Spleen (tissue), 11 donors: ENCODE measurements at regions not wholly inside any gene's neighbourhood (a gene's known extent, or its start where the extent isn't known, plus 50 kb on each side); places are given as distances from the start of the nearest gene placed in this dataset.

ENCODE experiments used
- DNase-seq: peaks from one replicate; pipeline ENCODE4 v3.0.0-alpha.2; 2020
- H3K27ac ChIP-seq, 8 donors: fragments of 200-600 bp; sonication (generic) in 7 of 8; 1 replicate in 4 of 8; 2 replicates in 4 of 8; pipeline versions ENCODE4 v1.5.0 to v1.8.0; 2016 to 2021; ENCODE audit warnings: inconsistent platforms in 4 of 8, mild to moderate bottlenecking in 4 of 8, moderate library complexity in 1 of 8
- H3K27me3 ChIP-seq, 7 donors: fragments of 200-600 bp; sonication (generic) in 6 of 7; replicated peaks in 1 of 7; 1 replicate in 4 of 7; 2 replicates in 3 of 7; pipeline versions ENCODE4 v1.5.0 to v1.8.0; 2016 to 2021; ENCODE audit warnings: inconsistent platforms in 3 of 7, mild to moderate bottlenecking in 1 of 7
- H3K36me3 ChIP-seq, 6 donors: fragments of 200-600 bp; sonication (generic) in 5 of 6; 1 replicate in 4 of 6; 2 replicates in 2 of 6; pipeline versions ENCODE4 v1.5.0 to v1.8.0; 2016 to 2021; ENCODE audit warnings: inconsistent platforms in 2 of 6
- H3K4me1 ChIP-seq, 6 donors: fragments of 200-600 bp; sonication (generic) in 5 of 6; 1 replicate in 3 of 6; 2 replicates in 3 of 6; pipeline versions ENCODE4 v1.5.0 to v1.8.0; 2016 to 2021; ENCODE audit warnings: inconsistent platforms in 3 of 6
- H3K4me3 ChIP-seq, 8 donors: fragments of 200-600 bp; sonication (generic) in 7 of 8; 1 replicate in 4 of 8; 2 replicates in 4 of 8; pipeline versions ENCODE4 v1.5.0 to v1.8.0; 2016 to 2021; ENCODE audit warnings: inconsistent platforms in 4 of 8, mild to moderate bottlenecking in 4 of 8, moderate library complexity in 2 of 8
- H3K9me3 ChIP-seq, 8 donors: fragments of 200-600 bp; sonication (generic) in 7 of 8; 1 replicate in 4 of 8; 2 replicates in 4 of 8; pipeline versions ENCODE4 v1.5.0 to v1.8.0; 2016 to 2021; ENCODE audit warnings: inconsistent platforms in 4 of 8
- CTCF ChIP-seq, 11 experiments: fragments of 200-600 bp in 7 of 11; fragments of 450-650 bp in 4 of 11; sonication (generic) in 4 of 11; IDR thresholded peaks in 8 of 11; conservative IDR thresholded peaks in 3 of 11; 1 replicate in 7 of 11; 2 replicates in 4 of 11; pipeline versions ENCODE4 v1.4.0 to v1.8.0; 2016 to 2021; ENCODE audit warnings: antibody characterized with exemption in 11 of 11, inconsistent platforms in 4 of 11, mild to moderate bottlenecking in 1 of 11
- POLR2A ChIP-seq, 3 donors: fragments of 450-650 bp; IDR thresholded peaks; one replicate each; pipeline ENCODE4 v1.5.1; 2017; ENCODE audit warnings: antibody characterized with exemption in 3 of 3, mild to moderate bottlenecking in 1 of 3
- POLR2AphosphoS5 ChIP-seq, 3 donors: sonication (generic); formaldehyde crosslinking; IDR thresholded peaks; one replicate each; pipeline ENCODE4 v1.5.1; 2017; ENCODE audit warnings: antibody characterized with exemption in 3 of 3
- WGBS, 5 donors: extraction: QIAGEN DNeasy Blood & Tissue Kit in 3 of 5; methylation state at CpG; one replicate each; pipeline versions ENCODE4 v1.1.5 to v1.1.7; 2013 to 2018; 5-methylcytosine and 5-hydroxymethylcytosine counted together
- intact Hi-C: fragments of 100-400 bp; cut with DNase I; formaldehyde crosslinking; loops from one replicate; pipeline ENCODE4 v1.15.0; 2023; ENCODE audit warnings: low total_unique reads
- donor health status: healthy with polysubstance abuse.
- donor health status: DM: no; HTN: no; CAD: no; lungs with moderate emphysema.
- donor health status: DM: no; HTN: no; CAD: no.
- donor health status: Bipolar disorder and iron deficiency.
- donor health status: healthy.
- donor health status: DM: no; HTN: no; CAD: no.
- donor health status: DM: yes; HTN: yes; CAD: no.

GRCh38 chr13:73419186-73419585 is 360.4 kb downstream of the KLF5 start:
- no peak for TF ChIP-seq POLR2A (IDR thresholded peaks at IDR 0.05)
- no peak for TF ChIP-seq POLR2AphosphoS5 (IDR thresholded peaks at IDR 0.05)
- Histone ChIP-seq H3K27ac (no peak overlapping the region), H3K4me3 (no peak overlapping the region), H3K9me3 (no peaks in the 10 kb centered on the region), H3K36me3 (no peaks in the 10 kb centered on the region), H3K4me1 (no peaks in the 10 kb centered on the region), H3K27me3 (no peaks in the 10 kb centered on the region)
- WGBS, 5 donors: 89 to 100% (median 98%) methylated on average over 1 of the region's 1 CpG
- DNase-seq: no peak
- intact Hi-C loops: no loop called here

- TF ChIP-seq CTCF (IDR thresholded peaks at IDR 0.05 in 8 of 11, conservative IDR thresholded peaks at IDR 0.05 in 3 of 11) (no peak), POLR2A (IDR thresholded peaks at IDR 0.05) (no peak), POLR2AphosphoS5 (IDR thresholded peaks at IDR 0.05) (no peak)
Measured at GRCh38 chr13:73417012-73417615, 358.3 kb downstream of the KLF5 start.

GRCh38 chr13:73416093-73416492 is 357.3 kb downstream of the KLF5 start:
- intact Hi-C loops: no loop called here
- no peaks in the 10 kb centered on the region for H3K27me3 ChIP-seq

More at GRCh38 chr13:73417012-73417615, 358.3 kb downstream of the KLF5 start:
- no peak overlapping the region for H3K27ac ChIP-seq
- WGBS, 5 donors: 87 to 90% (median 87%) methylated on average over 13 of the region's 13 CpGs
- H3K27me3 ChIP-seq: no peaks in the 10 kb centered on the region
- H3K9me3 ChIP-seq: no peaks in the 10 kb centered on the region
- no peaks in the 10 kb centered on the region for H3K4me1 ChIP-seq
- intact Hi-C loops: no loop called here
- DNase-seq: no peak
- no peaks in the 10 kb centered on the region for H3K36me3 ChIP-seq
- no peak overlapping the region for H3K4me3 ChIP-seq

GRCh38 chr13:73413656-73414055 is 354.9 kb downstream of the KLF5 start:
- TF ChIP-seq POLR2A (IDR thresholded peaks at IDR 0.05): no peak
- Histone ChIP-seq H3K36me3 (no peaks in the 10 kb centered on the region), H3K9me3 (no peaks in the 10 kb centered on the region), H3K4me3 (no peak overlapping the region), H3K27ac (no peak overlapping the region), H3K4me1 (no peaks in the 10 kb centered on the region), H3K27me3 (no peaks in the 10 kb centered on the region)
- 81 to 94% (median 88%) methylated on average over 6 of the region's 6 CpGs for WGBS, 5 donors
- intact Hi-C loops: no loop called here
- DNase-seq: no peak

More at GRCh38 chr13:73416093-73416492, 357.3 kb downstream of the KLF5 start:
- Histone ChIP-seq H3K4me1 (no peaks in the 10 kb centered on the region), H3K27ac (no peak overlapping the region), H3K4me3 (no peak overlapping the region), H3K9me3 (no peaks in the 10 kb centered on the region), H3K36me3 (no peaks in the 10 kb centered on the region)
- WGBS, 5 donors: 63 to 92% (median 75%) methylated on average over 1 of the region's 1 CpG
- no peak for TF ChIP-seq POLR2AphosphoS5 (IDR thresholded peaks at IDR 0.05)
- TF ChIP-seq POLR2A (IDR thresholded peaks at IDR 0.05): no peak
- TF ChIP-seq CTCF (IDR thresholded peaks at IDR 0.05 in 8 of 11, conservative IDR thresholded peaks at IDR 0.05 in 3 of 11): no peak
- DNase-seq: no peak

- Histone ChIP-seq H3K27ac (no peak overlapping the region), H3K4me1 (no peaks in the 10 kb centered on the region), H3K27me3 (no peaks in the 10 kb centered on the region), H3K4me3 (no peak overlapping the region), H3K36me3 (no peaks in the 10 kb centered on the region), H3K9me3 (no peaks in the 10 kb centered on the region)
- DNase-seq: no peak
- TF ChIP-seq CTCF (IDR thresholded peaks at IDR 0.05 in 8 of 11, conservative IDR thresholded peaks at IDR 0.05 in 3 of 11): no peak
- TF ChIP-seq POLR2A (IDR thresholded peaks at IDR 0.05): no peak
- TF ChIP-seq POLR2AphosphoS5 (IDR thresholded peaks at IDR 0.05): no peak
- WGBS, 5 donors: 85 to 100% (median 93%) methylated on average over 1 of the region's 1 CpG
- intact Hi-C loops: no loop called here
Measured at GRCh38 chr13:73412933-73413332, 354.1 kb downstream of the KLF5 start.
